ENCODE measurements at regions not wholly inside any gene's neighbourhood (a gene's known extent, or its start where the extent isn't known, plus 50 kb on each side); places are given as distances from the start of the nearest gene placed in this dataset.

DNA sequence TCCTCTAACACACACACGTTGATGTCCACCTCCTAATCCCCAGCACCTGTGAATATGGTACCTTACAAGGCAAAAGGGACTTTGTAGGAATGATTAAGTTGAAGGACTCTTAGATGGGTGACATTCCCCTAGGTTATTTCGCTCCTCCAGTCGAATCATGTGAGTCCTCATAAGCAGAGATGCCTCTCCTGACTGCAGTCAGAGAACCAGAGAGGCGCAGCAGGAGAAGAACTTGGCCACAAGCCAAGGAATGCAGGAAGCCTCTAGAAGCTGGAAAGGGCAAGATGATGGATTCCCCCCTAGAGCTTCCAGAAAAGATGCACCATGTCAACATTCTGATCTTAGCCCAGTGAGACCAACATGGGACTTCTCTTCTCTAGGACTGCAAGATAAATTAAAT lies 133.1 kb upstream of the PTPRT start:
- H3K27me3 ChIP-seq (replicated peaks in 1 of 4; ENCODE audit: control extremely low read depth in 1 of 4, control insufficient read depth in 3 of 4, insufficient read depth in 4 of 4, low read length in 3 of 4) = no peaks in the 10 kb centered on the region
- H2AFZ ChIP-seq (ENCODE audit: insufficient read depth, low read depth, low read length, poor library complexity, severe bottlenecking) = no peak overlapping the region
- no peaks in the 10 kb centered on the region for H3K9me3 Mint-ChIP-seq (ENCODE audit: insufficient read depth)
- H3K4me3 ChIP-seq (ENCODE audit: control extremely low read depth in 1 of 5, extremely low read depth in 1 of 5, insufficient read depth in 1 of 5, low read depth in 2 of 5, low read length in 4 of 5) = no peak overlapping the region
- ChIA-PET CTCF (no interaction called here), POLR2A (no interaction called here)
- no peak overlapping the region for H3K27ac ChIP-seq (ENCODE audit: low read length in 2 of 2)
- ATAC-seq (ENCODE audit: low read depth) (no peak), DNase-seq (no peak)
- no peak overlapping the region for H3K9ac ChIP-seq (ENCODE audit: low read length)
- H3K4me3 Mint-ChIP-seq = no peak overlapping the region
- no peaks in the 10 kb centered on the region for H3K36me3 ChIP-seq (replicated peaks in 1 of 2; ENCODE audit: control extremely low read depth in 1 of 2, control insufficient read depth in 1 of 2, extremely low read depth in 1 of 2, insufficient read depth in 2 of 2, low read length in 1 of 2)
- TF ChIP-seq EZH2 (IDR thresholded peaks at IDR 0.05; ENCODE audit: borderline replicate concordance, insufficient read depth, low read depth, low read length, poor library complexity, severe bottlenecking) = no peak
- TF ChIP-seq, protein P1, sequence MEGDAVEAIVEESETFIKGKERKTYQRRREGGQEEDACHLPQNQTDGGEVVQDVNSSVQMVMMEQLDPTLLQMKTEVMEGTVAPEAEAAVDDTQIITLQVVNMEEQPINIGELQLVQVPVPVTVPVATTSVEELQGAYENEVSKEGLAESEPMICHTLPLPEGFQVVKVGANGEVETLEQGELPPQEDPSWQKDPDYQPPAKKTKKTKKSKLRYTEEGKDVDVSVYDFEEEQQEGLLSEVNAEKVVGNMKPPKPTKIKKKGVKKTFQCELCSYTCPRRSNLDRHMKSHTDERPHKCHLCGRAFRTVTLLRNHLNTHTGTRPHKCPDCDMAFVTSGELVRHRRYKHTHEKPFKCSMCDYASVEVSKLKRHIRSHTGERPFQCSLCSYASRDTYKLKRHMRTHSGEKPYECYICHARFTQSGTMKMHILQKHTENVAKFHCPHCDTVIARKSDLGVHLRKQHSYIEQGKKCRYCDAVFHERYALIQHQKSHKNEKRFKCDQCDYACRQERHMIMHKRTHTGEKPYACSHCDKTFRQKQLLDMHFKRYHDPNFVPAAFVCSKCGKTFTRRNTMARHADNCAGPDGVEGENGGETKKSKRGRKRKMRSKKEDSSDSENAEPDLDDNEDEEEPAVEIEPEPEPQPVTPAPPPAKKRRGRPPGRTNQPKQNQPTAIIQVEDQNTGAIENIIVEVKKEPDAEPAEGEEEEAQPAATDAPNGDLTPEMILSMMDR (IDR thresholded peaks at IDR 0.05) = no peak
- 89% methylated on average over 3 of the region's 4 CpGs for WGBS (ENCODE audit: insufficient coverage)
- intact Hi-C loops (cut with micrococcal nuclease) = no loop called here
- no peaks in the 10 kb centered on the region for H3K79me2 ChIP-seq (ENCODE audit: control insufficient read depth, insufficient read depth, low read length)
- no peaks in the 10 kb centered on the region for H4K20me1 ChIP-seq (ENCODE audit: control insufficient read depth, insufficient read depth, low read length, poor library complexity, severe bottlenecking)
- no peaks in the 10 kb centered on the region for H3K4me1 Mint-ChIP-seq
- no peaks in the 10 kb centered on the region for H3K4me1 ChIP-seq (ENCODE audit: control insufficient read depth in 2 of 2, insufficient read depth in 2 of 2, low read length in 2 of 2)
- H3K4me2 ChIP-seq (replicated peaks; ENCODE audit: low read depth, low read length, poor library complexity, severe bottlenecking) = no peak overlapping the region
- peaks cover 0 to 3% (median 0%) of the 10 kb centered on the region in 3 donors for H3K9me3 ChIP-seq (ENCODE audit: control extremely low read depth in 1 of 3, control insufficient read depth in 2 of 3, insufficient read depth in 1 of 3, low read length in 2 of 3)
- H3K27me3 Mint-ChIP-seq = peaks cover 7% of the 10 kb centered on the region
- H3K27ac Mint-ChIP-seq = no peak overlapping the region

DNA sequence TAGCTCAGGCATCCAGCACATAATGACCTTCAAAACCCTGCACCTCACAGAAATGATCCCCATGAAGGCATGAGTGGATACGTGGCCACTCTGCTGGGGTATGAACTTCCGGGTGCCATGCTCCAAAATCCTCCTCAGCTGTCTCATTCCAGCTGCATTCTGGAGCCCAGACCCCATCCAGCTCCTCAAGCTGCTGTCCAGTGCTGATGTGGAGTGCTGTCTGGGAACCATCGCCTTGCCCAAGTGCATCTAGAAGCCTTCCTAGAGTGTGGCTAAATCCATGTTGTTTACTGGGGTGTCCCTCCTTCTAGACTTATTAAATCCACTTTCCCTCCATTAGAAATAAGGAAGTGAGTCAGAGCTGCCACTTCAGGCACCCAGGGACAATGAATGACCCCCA lies 130.8 kb upstream of the PTPRT start:
- Histone ChIP-seq H4K20me1 (ENCODE audit: control insufficient read depth, insufficient read depth, low read length, poor library complexity, severe bottlenecking) (no peaks in the 10 kb centered on the region), H3K79me2 (ENCODE audit: control insufficient read depth, insufficient read depth, low read length) (no peaks in the 10 kb centered on the region), H3K9me3 (ENCODE audit: control extremely low read depth in 1 of 3, control insufficient read depth in 2 of 3, insufficient read depth in 1 of 3, low read length in 2 of 3) (no peaks in the 10 kb centered on the region), H3K27me3 (replicated peaks in 1 of 4; ENCODE audit: control extremely low read depth in 1 of 4, control insufficient read depth in 3 of 4, insufficient read depth in 4 of 4, low read length in 3 of 4) (no peaks in the 10 kb centered on the region), H3K4me2 (replicated peaks; ENCODE audit: low read depth, low read length, poor library complexity, severe bottlenecking) (no peak overlapping the region), H3K4me1 (ENCODE audit: control insufficient read depth in 2 of 2, insufficient read depth in 2 of 2, low read length in 2 of 2) (no peaks in the 10 kb centered on the region), H3K4me3 (ENCODE audit: control extremely low read depth in 1 of 5, extremely low read depth in 1 of 5, insufficient read depth in 1 of 5, low read depth in 2 of 5, low read length in 4 of 5) (no peak overlapping the region), H2AFZ (ENCODE audit: insufficient read depth, low read depth, low read length, poor library complexity, severe bottlenecking) (no peak overlapping the region), H3K27ac (ENCODE audit: low read length in 2 of 2) (no peak overlapping the region), H3K9ac (ENCODE audit: low read length) (no peak overlapping the region), H3K36me3 (replicated peaks in 1 of 2; ENCODE audit: control extremely low read depth in 1 of 2, control insufficient read depth in 1 of 2, extremely low read depth in 1 of 2, insufficient read depth in 2 of 2, low read length in 1 of 2) (no peaks in the 10 kb centered on the region)
- CTCF ChIA-PET = no interaction called here
- no peak overlapping the region for H3K4me3 Mint-ChIP-seq
- 100% methylated on average over 2 of the region's 3 CpGs for WGBS (ENCODE audit: insufficient coverage)
- TF ChIP-seq EZH2 (IDR thresholded peaks at IDR 0.05; ENCODE audit: borderline replicate concordance, insufficient read depth, low read depth, low read length, poor library complexity, severe bottlenecking) = no peak
- TF ChIP-seq, protein P1 (IDR thresholded peaks at IDR 0.05) = no peak
- no peaks in the 10 kb centered on the region for H3K9me3 Mint-ChIP-seq (ENCODE audit: insufficient read depth)
- DNase-seq (no peak), ATAC-seq (ENCODE audit: low read depth) (no peak)
- peaks cover 4% of the 10 kb centered on the region for H3K27me3 Mint-ChIP-seq
- no peak overlapping the region for H3K27ac Mint-ChIP-seq
- H3K4me1 Mint-ChIP-seq = no peaks in the 10 kb centered on the region
- intact Hi-C loops (cut with micrococcal nuclease) = no loop called here
- POLR2A ChIA-PET = no interaction called here

Data from B cell (primary cell).